Hepatocyte (in vitro differentiated cells): ENCODE measurements at regions not wholly inside any gene's neighbourhood (a gene's known extent, or its start where the extent isn't known, plus 50 kb on each side); places are given as distances from the start of the nearest gene placed in this dataset.

Experiments used
- DNase-seq: peaks from one replicate; pipeline ENCODE4 v3.0.0-alpha.2; 2016; ENCODE audit warnings: low spot score
- H2AFZ ChIP-seq: fragments of 200-600 bp; sonication (generic); 2 replicates; pipeline ENCODE4 v1.6.0; 2016; ENCODE audit warnings: antibody characterized with exemption, mild to moderate bottlenecking
- H3K27ac ChIP-seq: fragments of 200-600 bp; sonication (generic); 2 replicates; pipeline ENCODE4 v1.5.1; 2016; ENCODE audit warnings: mild to moderate bottlenecking
- H3K27me3 ChIP-seq: fragments of 200-600 bp; sonication (generic); 2 replicates; pipeline ENCODE4 v1.6.1; 2016
- H3K36me3 ChIP-seq: fragments of 200-600 bp; sonication (generic); replicated peaks from 2 replicates; pipeline ENCODE4 v1.5.1; 2016; ENCODE audit warnings: low read depth; ENCODE audit not compliant: insufficient read depth
- H3K4me1 ChIP-seq: fragments of 200-600 bp; sonication (generic); 2 replicates; pipeline ENCODE4 v1.5.1; 2016; ENCODE audit warnings: mild to moderate bottlenecking, moderate library complexity; ENCODE audit not compliant: insufficient read depth
- H3K4me2 ChIP-seq: fragments of 200-600 bp; sonication (generic); 2 replicates; pipeline ENCODE4 v1.6.0; 2016
- H3K4me3 ChIP-seq: fragments of 200-600 bp; sonication (generic); 2 replicates; pipeline ENCODE4 v1.5.1; 2016; ENCODE audit warnings: mild to moderate bottlenecking
- H3K79me2 ChIP-seq: fragments of 200-600 bp; sonication (generic); 2 replicates; pipeline ENCODE4 v1.6.0; 2017; ENCODE audit warnings: mild to moderate bottlenecking
- H3K9me2 ChIP-seq: fragments of 200-600 bp; sonication (generic); replicated peaks from 2 replicates; pipeline ENCODE4 v1.6.0; 2017; ENCODE audit warnings: mild to moderate bottlenecking; ENCODE audit not compliant: insufficient read depth
- H3K9me3 ChIP-seq: fragments of 200-600 bp; sonication (generic); 2 replicates; pipeline ENCODE4 v1.5.1; 2016; ENCODE audit warnings: low read depth, mild to moderate bottlenecking
- H4K20me1 ChIP-seq: fragments of 200-600 bp; sonication (generic); 2 replicates; pipeline ENCODE4 v1.6.0; 2016; ENCODE audit warnings: mild to moderate bottlenecking; ENCODE audit not compliant: insufficient read depth, poor library complexity, severe bottlenecking
- CTCF ChIP-seq: fragments of 200-600 bp; sonication (generic); IDR thresholded peaks from 2 replicates; pipeline ENCODE4 v1.5.1; 2016; ENCODE audit warnings: antibody characterized with exemption, mild to moderate bottlenecking; ENCODE audit not compliant: poor library complexity
- EZH2 ChIP-seq: fragments of 200-600 bp; sonication (generic); IDR thresholded peaks from 2 replicates; pipeline ENCODE4 v1.6.1; 2016; ENCODE audit warnings: antibody characterized with exemption, mild to moderate bottlenecking, borderline replicate concordance
- EZH2phosphoT487 ChIP-seq: fragments of 200-600 bp; sonication (generic); IDR thresholded peaks from one replicate; pipeline ENCODE4 v1.6.1; 2018; ENCODE audit warnings: antibody characterized with exemption, mild to moderate bottlenecking, low read depth, moderate library complexity; ENCODE audit not compliant: unreplicated experiment, severe bottlenecking
- WGBS: methylation state at CpG from one replicate; pipeline ENCODE4 v1.1.6; 2016; ENCODE audit warnings: low lambda C conversion rate; ENCODE audit errors: missing lambda C conversion rate; 5-methylcytosine and 5-hydroxymethylcytosine counted together

GRCh38 chr4:23166919-23167318 lies 474.2 kb downstream of the GBA3 start:
- Histone ChIP-seq H3K27me3 (no peaks in the 10 kb centered on the region), H3K4me1 (no peaks in the 10 kb centered on the region), H3K27ac (no peak overlapping the region), H4K20me1 (no peaks in the 10 kb centered on the region), H3K4me3 (no peak overlapping the region), H3K4me2 (no peak overlapping the region), H3K36me3 (no peaks in the 10 kb centered on the region), H2AFZ (no peak overlapping the region), H3K9me2 (no peaks in the 10 kb centered on the region), H3K9me3 (no peaks in the 10 kb centered on the region), H3K79me2 (no peaks in the 10 kb centered on the region)
- no peak for DNase-seq
- WGBS = 80% methylated on average over 1 of the region's 1 CpG
- TF ChIP-seq EZH2 = no peak
- TF ChIP-seq CTCF = no peak
- TF ChIP-seq EZH2phosphoT487 = no peak

GRCh38 chr4:23166407-23166806 lies 473.7 kb downstream of the GBA3 start:
- DNase-seq = no peak
- no peak overlapping the region for H3K4me3 ChIP-seq
- no peaks in the 10 kb centered on the region for H3K79me2 ChIP-seq

GRCh38 chr4:23165669-23166068 lies 472.9 kb downstream of the GBA3 start:
- Histone ChIP-seq H3K9me2 (no peaks in the 10 kb centered on the region), H3K36me3 (no peaks in the 10 kb centered on the region), H3K4me3 (no peak overlapping the region), H3K9me3 (no peaks in the 10 kb centered on the region), H3K4me1 (no peaks in the 10 kb centered on the region), H2AFZ (no peak overlapping the region), H3K4me2 (no peak overlapping the region), H3K79me2 (no peaks in the 10 kb centered on the region), H4K20me1 (no peaks in the 10 kb centered on the region), H3K27me3 (no peaks in the 10 kb centered on the region), H3K27ac (no peak overlapping the region)
- no peak for TF ChIP-seq EZH2
- no peak for TF ChIP-seq CTCF
- TF ChIP-seq EZH2phosphoT487 = no peak
- no peak for DNase-seq
- 98% methylated on average over 1 of the region's 1 CpG for WGBS

More at GRCh38 chr4:23166407-23166806, 473.7 kb downstream of the GBA3 start:
- H3K9me3 ChIP-seq = no peaks in the 10 kb centered on the region
- H3K9me2 ChIP-seq = no peaks in the 10 kb centered on the region
- 93% methylated on average over 5 of the region's 5 CpGs for WGBS
- H3K36me3 ChIP-seq = no peaks in the 10 kb centered on the region
- H4K20me1 ChIP-seq = no peaks in the 10 kb centered on the region
- no peak overlapping the region for H3K27ac ChIP-seq
- TF ChIP-seq EZH2phosphoT487 (no peak), CTCF (no peak), EZH2 (no peak)
- H3K27me3 ChIP-seq = no peaks in the 10 kb centered on the region
- no peak overlapping the region for H3K4me2 ChIP-seq
- no peaks in the 10 kb centered on the region for H3K4me1 ChIP-seq
- no peak overlapping the region for H2AFZ ChIP-seq
